GM12891 (cell line): ENCODE measurements at regions not wholly inside any gene's neighbourhood (a gene's known extent, or its start where the extent isn't known, plus 50 kb on each side); places are given as distances from the start of the nearest gene placed in this dataset.
A peak's percentile ranks its signal among the peaks of the same experiment; 100 is the strongest.

Experiments used
- PAX5 ChIP-seq: IDR thresholded peaks from 2 replicates; pipeline ENCODE4 v1.6.1; 2011; ENCODE audit warnings: low read length, moderate library complexity, mild to moderate bottlenecking; ENCODE audit not compliant: insufficient read depth, severe bottlenecking
- POLR2A ChIP-seq: IDR thresholded peaks from 2 replicates; pipeline ENCODE4 v1.6.1; 2011; ENCODE audit warnings: low read depth, low read length, control low read depth
- POLR2AphosphoS5 ChIP-seq: IDR thresholded peaks from 2 replicates; pipeline ENCODE4 v1.6.1; 2011; ENCODE audit warnings: low read depth, low read length, control low read depth
- POU2F2 ChIP-seq: IDR thresholded peaks from 2 replicates; pipeline ENCODE4 v1.6.1; 2011; ENCODE audit warnings: low read depth, mild to moderate bottlenecking, control low read depth, low read length, moderate library complexity
- SPI1 ChIP-seq: IDR thresholded peaks from 2 replicates; pipeline ENCODE4 v1.6.1; 2011; ENCODE audit warnings: low read depth, low read length, control low read depth
- TAF1 ChIP-seq: IDR thresholded peaks from 2 replicates; pipeline ENCODE4 v1.6.1; 2011; ENCODE audit warnings: low read depth, low read length, control low read depth

- no peak for TF ChIP-seq POLR2AphosphoS5
- no peak for TF ChIP-seq POLR2A
- TF ChIP-seq TAF1: no peak
- TF ChIP-seq SPI1: peak; percentile 86
- peak; percentile 60; the same call in 1 of the 2 replicates for TF ChIP-seq POU2F2
- TF ChIP-seq PAX5: no peak
Observed at GRCh38 chr5:54610197-54610944, 92.8 kb downstream of the SNX18 start.
